SH-SY5Y (cell line): ENCODE measurements at regions not wholly inside any gene's neighbourhood (a gene's known extent, or its start where the extent isn't known, plus 50 kb on each side); places are given as distances from the start of the nearest gene placed in this dataset.

Experiments
- GATA2 ChIP-seq: IDR thresholded peaks from 2 replicates; pipeline ENCODE4 v1.6.1; 2011; ENCODE audit warnings: mild to moderate bottlenecking, low read depth, low read length
- GATA3 ChIP-seq: IDR thresholded peaks from 2 replicates; pipeline ENCODE4 v1.6.1; 2011; ENCODE audit warnings: low read depth, mild to moderate bottlenecking, low read length, moderate library complexity

GRCh38 chr13:68976287-68976686 is 1131.3 kb upstream of the ATXN8OS start:
- TF ChIP-seq GATA2 (no peak), GATA3 (no peak)

GRCh38 chr13:68970532-68970931 is 1137.1 kb upstream of the ATXN8OS start:
- TF ChIP-seq GATA3 (no peak), GATA2 (no peak)

- TF ChIP-seq GATA3 (no peak), GATA2 (no peak)
Measured at GRCh38 chr13:68948586-68948985, 1159.0 kb upstream of the ATXN8OS start.

GRCh38 chr13:68944272-68944671 is 1163.4 kb upstream of the ATXN8OS start:
- TF ChIP-seq GATA2, result peak; percentile 77
- TF ChIP-seq GATA3, result peak; percentile 51; the same call in 1 of the 2 replicates

GRCh38 chr13:68940049-68940448 is 1167.6 kb upstream of the ATXN8OS start:
- TF ChIP-seq GATA2, result no peak

GRCh38 chr13:68938639-68939038 is 1169.0 kb upstream of the ATXN8OS start:
- TF ChIP-seq GATA2 (no peak), GATA3 (no peak)

- TF ChIP-seq GATA3, result no peak
- no peak for TF ChIP-seq GATA2
Measured at GRCh38 chr13:68929075-68929745, 1178.4 kb upstream of the ATXN8OS start.

GRCh38 chr13:68927387-68928026 is 1180.1 kb upstream of the ATXN8OS start:
- no peak for TF ChIP-seq GATA3
- no peak for TF ChIP-seq GATA2

GRCh38 chr13:68923995-68924394 is 1183.6 kb upstream of the ATXN8OS start:
- no peak for TF ChIP-seq GATA3
- TF ChIP-seq GATA2, result no peak

- no peak for TF ChIP-seq GATA2
- TF ChIP-seq GATA3, result no peak
Measured at GRCh38 chr13:68908879-68909278, 1198.7 kb upstream of the ATXN8OS start.

GRCh38 chr13:68905186-68905585 is 1202.4 kb upstream of the ATXN8OS start:
- TF ChIP-seq GATA3, result no peak

GRCh38 chr13:68897331-68897928 is 1210.2 kb upstream of the ATXN8OS start:
- TF ChIP-seq GATA3, result no peak
- no peak for TF ChIP-seq GATA2

- no peak for TF ChIP-seq GATA2
- TF ChIP-seq GATA3, result no peak
Measured at GRCh38 chr13:68895696-68896095, 1211.9 kb upstream of the ATXN8OS start.

GRCh38 chr13:68888832-68889231 is 1218.8 kb upstream of the ATXN8OS start:
- TF ChIP-seq GATA3, result no peak
- TF ChIP-seq GATA2, result no peak

- TF ChIP-seq GATA2 (no peak), GATA3 (no peak)
Measured at GRCh38 chr13:68872338-68872737, 1235.3 kb upstream of the ATXN8OS start.

GRCh38 chr13:68851026-68851425 is 1256.6 kb upstream of the ATXN8OS start:
- TF ChIP-seq GATA3 (no peak), GATA2 (no peak)
